Body of pancreas (tissue), 4 donors: ENCODE measurements at regions not wholly inside any gene's neighbourhood (a gene's known extent, or its start where the extent isn't known, plus 50 kb on each side); places are given as distances from the start of the nearest gene placed in this dataset.

ENCODE experiments used
- ATAC-seq: fragments of 150-250 bp; one replicate; pipeline ENCODE4 v1.9.1; 2016
- DNase-seq, 4 donors: peaks; one replicate each; pipeline ENCODE4 v3.0.0-alpha.2; 2019
- H3K27ac ChIP-seq, 4 donors: fragments of 200-600 bp; sonication (generic); 1 replicate in 3 of 4; 2 replicates in 1 of 4; pipeline versions ENCODE4 v1.5.1 to v1.6.1; 2016 to 2019; ENCODE audit warnings: mild to moderate bottlenecking in 1 of 4, mixed read lengths in 1 of 4, moderate library complexity in 1 of 4
- H3K27me3 ChIP-seq, 2 donors: fragments of 200-600 bp; sonication (generic); one replicate each; pipeline ENCODE4 v1.6.0; 2016; ENCODE audit warnings: mild to moderate bottlenecking in 1 of 2
- H3K36me3 ChIP-seq, 2 donors: fragments of 200-600 bp; sonication (generic); replicated peaks in 1 of 2; 2 replicates each; pipeline ENCODE4 v1.5.1; 2016; ENCODE audit warnings: low read depth in 2 of 2; ENCODE audit not compliant: insufficient read depth in 1 of 2
- H3K4me1 ChIP-seq: fragments of 200-600 bp; sonication (generic); one replicate; pipeline ENCODE4 v1.6.0; 2016
- H3K4me3 ChIP-seq, 2 donors: fragments of 200-600 bp; sonication (generic); 1 replicate in 1 of 2; 2 replicates in 1 of 2; pipeline ENCODE4 v1.5.1; 2016 to 2019
- H3K9me3 ChIP-seq, 3 donors: fragments of 200-600 bp; sonication (generic); 1 replicate in 2 of 3; 2 replicates in 1 of 3; pipeline ENCODE4 v1.5.1; 2016
- POLR2A ChIP-seq, 3 donors: fragments of 450-650 bp; IDR thresholded peaks; one replicate each; pipeline ENCODE4 v1.6.1; 2016; ENCODE audit warnings: antibody characterized with exemption in 3 of 3, mild to moderate bottlenecking in 2 of 3
- WGBS, 2 donors: methylation state at CpG; one replicate each; pipeline ENCODE4 v1.1.5; 2017; 5-methylcytosine and 5-hydroxymethylcytosine counted together
- intact Hi-C: fragments of 100-400 bp; cut with DNase I; formaldehyde crosslinking; loops from one replicate; pipeline ENCODE4 v1.15.1; 2023
- TF ChIP-seq, protein P1 (sequence below), 7 experiments: fragments of 450-650 bp in 4 of 7; fragments of 200-600 bp in 3 of 7; sonication (generic) in 3 of 7; IDR thresholded peaks; one replicate each; pipeline ENCODE4 v1.5.1; 2016 to 2019; ENCODE audit warnings: antibody characterized with exemption in 7 of 7

DNA sequence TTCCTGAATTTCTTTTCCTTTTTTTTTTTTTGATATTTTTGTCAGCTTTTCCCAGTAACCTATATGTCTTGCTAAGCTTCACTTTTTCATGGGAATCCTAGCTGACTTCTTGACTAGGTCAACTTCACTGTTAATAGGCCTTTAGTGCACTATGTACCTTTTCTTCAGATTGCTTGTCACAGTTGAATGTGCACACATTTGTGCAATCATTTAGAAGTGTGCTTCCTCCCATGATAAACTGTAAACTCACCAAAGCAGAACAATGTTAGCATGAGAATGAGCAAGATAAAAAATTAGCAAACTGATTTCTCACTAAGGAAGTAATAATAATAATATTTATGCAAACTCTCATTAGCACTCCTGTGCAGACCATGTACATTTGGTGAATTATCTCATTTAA lies 173.2 kb downstream of the PABPC4L start:
- H3K36me3 ChIP-seq: no peaks in the 10 kb centered on the region
- intact Hi-C loops: no loop called here
- no peaks in the 10 kb centered on the region for H3K4me1 ChIP-seq
- no peak for ATAC-seq
- no peaks in the 10 kb centered on the region for H3K9me3 ChIP-seq
- DNase-seq: no peak
- TF ChIP-seq, protein P1, sequence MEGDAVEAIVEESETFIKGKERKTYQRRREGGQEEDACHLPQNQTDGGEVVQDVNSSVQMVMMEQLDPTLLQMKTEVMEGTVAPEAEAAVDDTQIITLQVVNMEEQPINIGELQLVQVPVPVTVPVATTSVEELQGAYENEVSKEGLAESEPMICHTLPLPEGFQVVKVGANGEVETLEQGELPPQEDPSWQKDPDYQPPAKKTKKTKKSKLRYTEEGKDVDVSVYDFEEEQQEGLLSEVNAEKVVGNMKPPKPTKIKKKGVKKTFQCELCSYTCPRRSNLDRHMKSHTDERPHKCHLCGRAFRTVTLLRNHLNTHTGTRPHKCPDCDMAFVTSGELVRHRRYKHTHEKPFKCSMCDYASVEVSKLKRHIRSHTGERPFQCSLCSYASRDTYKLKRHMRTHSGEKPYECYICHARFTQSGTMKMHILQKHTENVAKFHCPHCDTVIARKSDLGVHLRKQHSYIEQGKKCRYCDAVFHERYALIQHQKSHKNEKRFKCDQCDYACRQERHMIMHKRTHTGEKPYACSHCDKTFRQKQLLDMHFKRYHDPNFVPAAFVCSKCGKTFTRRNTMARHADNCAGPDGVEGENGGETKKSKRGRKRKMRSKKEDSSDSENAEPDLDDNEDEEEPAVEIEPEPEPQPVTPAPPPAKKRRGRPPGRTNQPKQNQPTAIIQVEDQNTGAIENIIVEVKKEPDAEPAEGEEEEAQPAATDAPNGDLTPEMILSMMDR (IDR thresholded peaks at IDR 0.05): no peak
- no peak for TF ChIP-seq POLR2A (IDR thresholded peaks at IDR 0.05)
- no peaks in the 10 kb centered on the region for H3K27me3 ChIP-seq
- H3K27ac ChIP-seq: no peak overlapping the region
- no peak overlapping the region for H3K4me3 ChIP-seq

DNA sequence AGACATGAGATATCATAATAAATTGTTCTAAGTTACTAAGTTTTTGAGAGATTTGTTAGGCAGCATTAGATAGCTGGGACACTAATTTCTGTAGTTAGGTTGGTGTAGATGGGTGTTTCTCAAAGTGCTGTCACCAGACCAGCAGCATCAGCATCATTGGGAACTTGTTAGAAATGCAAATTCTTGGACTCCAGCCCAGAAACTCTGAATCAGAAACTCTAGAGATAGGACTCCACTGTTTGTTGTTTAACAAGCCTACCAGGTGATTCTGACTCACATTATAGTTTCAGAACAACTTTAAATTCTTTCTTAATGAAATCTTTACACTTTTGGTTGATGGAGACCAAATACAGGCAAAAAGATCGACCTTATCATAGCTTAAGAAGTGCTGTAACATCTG lies 173.7 kb downstream of the PABPC4L start:
- H3K9me3 ChIP-seq: no peaks in the 10 kb centered on the region
- DNase-seq (no peak), ATAC-seq (no peak)
- H3K27me3 ChIP-seq: no peaks in the 10 kb centered on the region
- no peak for TF ChIP-seq POLR2A (IDR thresholded peaks at IDR 0.05)
- TF ChIP-seq, protein P1 (IDR thresholded peaks at IDR 0.05): no peak
- no peaks in the 10 kb centered on the region for H3K36me3 ChIP-seq
- WGBS, 2 donors: 10 to 35% methylated on average over 1 of the region's 1 CpG
- H3K4me3 ChIP-seq: no peak overlapping the region
- H3K27ac ChIP-seq: no peak overlapping the region
- H3K4me1 ChIP-seq: no peaks in the 10 kb centered on the region
- intact Hi-C loops: no loop called here

DNA sequence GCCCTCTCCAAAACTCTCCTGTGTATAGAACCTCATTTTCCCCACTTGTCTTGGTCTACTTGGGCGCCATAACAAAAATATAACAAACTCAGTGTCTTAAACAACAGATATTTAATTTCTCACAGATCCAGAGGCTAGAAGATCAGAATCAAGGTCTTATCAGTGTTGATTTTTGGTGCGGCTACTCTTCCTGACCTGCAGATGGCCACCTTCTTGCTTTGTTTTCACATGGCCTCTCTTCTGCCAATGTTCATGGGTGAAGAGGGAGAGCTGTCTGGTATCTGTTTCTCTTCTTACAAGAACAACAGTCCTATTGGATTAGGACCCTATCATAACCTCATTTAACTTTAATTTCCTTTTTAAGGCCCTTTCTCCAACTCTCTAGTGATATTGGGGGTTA lies 177.3 kb downstream of the PABPC4L start:
- intact Hi-C loops: no loop called here
- 31 to 56% methylated on average over 2 of the region's 2 CpGs for WGBS, 2 donors

DNA sequence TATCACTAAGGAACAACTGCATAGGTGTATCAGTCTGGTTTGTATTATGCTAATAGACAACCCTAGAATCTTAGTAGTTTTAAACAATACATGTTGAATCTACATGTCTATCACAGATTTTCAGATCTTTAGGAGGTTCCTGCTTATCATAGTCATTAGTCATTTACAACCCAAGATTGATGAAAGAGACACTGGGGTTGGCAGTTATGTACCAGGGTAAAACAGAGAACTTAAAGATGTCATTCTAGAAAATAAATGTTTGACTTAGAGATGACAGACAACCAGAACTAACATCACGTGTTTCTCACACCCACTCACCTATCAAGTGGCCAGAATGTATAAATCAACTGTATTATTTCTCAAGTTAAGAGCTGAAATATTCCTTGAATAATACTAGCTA lies 181.9 kb downstream of the PABPC4L start:
- no peak for ATAC-seq
- 18 to 32% methylated on average over 1 of the region's 1 CpG for WGBS, 2 donors
- no peak for TF ChIP-seq POLR2A (IDR thresholded peaks at IDR 0.05)
- TF ChIP-seq, protein P1 (IDR thresholded peaks at IDR 0.05): no peak
- Histone ChIP-seq H3K27ac (no peak overlapping the region), H3K9me3 (no peaks in the 10 kb centered on the region), H3K4me1 (no peaks in the 10 kb centered on the region), H3K36me3 (no peaks in the 10 kb centered on the region), H3K27me3 (no peaks in the 10 kb centered on the region), H3K4me3 (no peak overlapping the region)
- intact Hi-C loops: no loop called here
- DNase-seq: no peak

More for the DNA sequence above, 177.3 kb downstream of the PABPC4L start:
- Histone ChIP-seq H3K36me3 (no peaks in the 10 kb centered on the region), H3K9me3 (no peaks in the 10 kb centered on the region), H3K27ac (no peak overlapping the region), H3K4me3 (no peak overlapping the region), H3K27me3 (no peaks in the 10 kb centered on the region), H3K4me1 (no peaks in the 10 kb centered on the region)
- no peak for DNase-seq
- ATAC-seq: no peak
- no peak for TF ChIP-seq POLR2A (IDR thresholded peaks at IDR 0.05)
- TF ChIP-seq, protein P1 (IDR thresholded peaks at IDR 0.05): no peak

DNA sequence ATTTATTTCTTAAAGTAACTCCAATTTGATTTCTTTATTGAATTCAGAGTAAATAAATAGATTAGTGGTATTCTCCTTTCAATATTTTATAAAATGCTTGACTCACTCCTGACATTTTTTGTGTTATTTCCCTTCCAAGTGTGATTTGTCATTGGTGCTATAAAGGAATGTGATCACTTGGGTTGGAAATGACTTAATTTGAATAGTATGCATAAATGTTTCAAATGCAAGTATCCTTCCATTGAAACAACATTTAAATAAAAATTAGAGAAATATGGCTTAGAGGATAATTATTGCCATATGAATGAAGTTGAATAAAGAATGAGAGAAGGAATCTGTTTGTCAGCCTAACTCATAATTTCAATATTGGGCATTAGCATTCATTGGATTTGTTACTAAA lies 182.7 kb downstream of the PABPC4L start:
- Histone ChIP-seq H3K4me3 (no peak overlapping the region), H3K27ac (no peak overlapping the region), H3K4me1 (no peaks in the 10 kb centered on the region), H3K27me3 (no peaks in the 10 kb centered on the region), H3K36me3 (no peaks in the 10 kb centered on the region), H3K9me3 (no peaks in the 10 kb centered on the region)
- intact Hi-C loops: no loop called here
- DNase-seq (no peak), ATAC-seq (no peak)
- TF ChIP-seq POLR2A (IDR thresholded peaks at IDR 0.05): no peak
- TF ChIP-seq, protein P1 (IDR thresholded peaks at IDR 0.05): no peak
